Esophagus (tissue), 2 donors: ENCODE measurements at regions not wholly inside any gene's neighbourhood (a gene's known extent, or its start where the extent isn't known, plus 50 kb on each side); places are given as distances from the start of the nearest gene placed in this dataset.

Experiments
- H3K27ac ChIP-seq, 2 donors: one replicate each; pipeline ENCODE4 v1.5.1; 2013; ENCODE audit warnings: low read depth in 2 of 2, mild to moderate bottlenecking in 2 of 2, inconsistent platforms in 1 of 2, low read length in 1 of 2, moderate library complexity in 1 of 2
- H3K27me3 ChIP-seq, 2 donors: one replicate each; pipeline ENCODE4 v1.6.1; 2013; ENCODE audit warnings: low read length in 2 of 2, control low read depth in 1 of 2, mild to moderate bottlenecking in 1 of 2; ENCODE audit not compliant: insufficient read depth in 2 of 2, control insufficient read depth in 1 of 2
- H3K36me3 ChIP-seq, 2 donors: one replicate each; pipeline ENCODE4 v1.6.1; 2013; ENCODE audit warnings: low read length in 1 of 2; ENCODE audit not compliant: control insufficient read depth in 2 of 2, insufficient read depth in 2 of 2
- H3K4me1 ChIP-seq, 2 donors: one replicate each; pipeline ENCODE4 v1.6.1; 2013; ENCODE audit warnings: low read length in 1 of 2; ENCODE audit not compliant: control insufficient read depth in 2 of 2, insufficient read depth in 2 of 2
- H3K4me3 ChIP-seq, 2 donors: one replicate each; pipeline ENCODE4 v1.5.1; 2013; ENCODE audit warnings: low read length in 2 of 2, mild to moderate bottlenecking in 2 of 2, low read depth in 1 of 2, moderate library complexity in 1 of 2
- H3K9me3 ChIP-seq, 2 donors: one replicate each; pipeline ENCODE4 v1.6.1; 2013; ENCODE audit warnings: mild to moderate bottlenecking in 2 of 2, low read depth in 1 of 2, low read length in 1 of 2, moderate library complexity in 1 of 2; ENCODE audit not compliant: control insufficient read depth in 2 of 2, insufficient read depth in 1 of 2
- WGBS, 2 donors: extraction: QIAGEN DNeasy Blood & Tissue Kit; methylation state at CpG; one replicate each; pipeline ENCODE4 v1.1.7; 2013; 5-methylcytosine and 5-hydroxymethylcytosine counted together
- donor health status: healthy with polysubstance abuse.
- donor health status: Bipolar disorder and iron deficiency.

- Histone ChIP-seq H3K36me3 (no peaks in the 10 kb centered on the region), H3K4me1 (no peaks in the 10 kb centered on the region), H3K9me3 (no peaks in the 10 kb centered on the region), H3K27me3 (no peaks in the 10 kb centered on the region), H3K4me3 (no peak overlapping the region), H3K27ac (no peak overlapping the region)
- 88 to 89% methylated on average over 7 of the region's 7 CpGs for WGBS, 2 donors
Measured at GRCh38 chr16:73125850-73126524, 78.1 kb upstream of the ZFHX3 start.

- no peaks in the 10 kb centered on the region for H3K4me1 ChIP-seq
Measured at GRCh38 chr16:73124665-73125375, 76.9 kb upstream of the ZFHX3 start.

GRCh38 chr16:73124097-73124652, 76.2 kb upstream of the ZFHX3 start:
- no peaks in the 10 kb centered on the region for H3K9me3 ChIP-seq
- no peaks in the 10 kb centered on the region for H3K36me3 ChIP-seq
- H3K27me3 ChIP-seq: no peaks in the 10 kb centered on the region
- H3K4me3 ChIP-seq: no peak overlapping the region
- no peak overlapping the region for H3K27ac ChIP-seq
- WGBS, 2 donors: 86 to 89% methylated on average over 10 of the region's 10 CpGs
- no peaks in the 10 kb centered on the region for H3K4me1 ChIP-seq

More at GRCh38 chr16:73124665-73125375, 76.9 kb upstream of the ZFHX3 start:
- Histone ChIP-seq H3K27me3 (no peaks in the 10 kb centered on the region), H3K9me3 (no peaks in the 10 kb centered on the region), H3K27ac (no peak overlapping the region), H3K4me3 (no peak overlapping the region), H3K36me3 (no peaks in the 10 kb centered on the region)
- 87 to 95% methylated on average over 4 of the region's 4 CpGs for WGBS, 2 donors

- no peaks in the 10 kb centered on the region for H3K9me3 ChIP-seq
- no peaks in the 10 kb centered on the region for H3K36me3 ChIP-seq
- no peaks in the 10 kb centered on the region for H3K4me1 ChIP-seq
- WGBS, 2 donors: 43 to 49% methylated on average over 10 of the region's 10 CpGs
- H3K27me3 ChIP-seq: no peaks in the 10 kb centered on the region
- H3K4me3 ChIP-seq: no peak overlapping the region
- no peak overlapping the region for H3K27ac ChIP-seq
Measured at GRCh38 chr16:73122604-73123391, 74.9 kb upstream of the ZFHX3 start.

GRCh38 chr16:73116576-73116975, 68.6 kb upstream of the ZFHX3 start:
- Histone ChIP-seq H3K27me3 (no peaks in the 10 kb centered on the region), H3K4me1 (no peaks in the 10 kb centered on the region)

GRCh38 chr16:73113336-73113735, 65.4 kb upstream of the ZFHX3 start:
- no peaks in the 10 kb centered on the region for H3K9me3 ChIP-seq
- 61 to 70% methylated on average over 6 of the region's 6 CpGs for whole genome bisulfite sequencing, 2 donors
- no peaks in the 10 kb centered on the region for H3K36me3 ChIP-seq
- no peaks in the 10 kb centered on the region for H3K4me1 ChIP-seq
- no peak overlapping the region for H3K4me3 ChIP-seq
- no peaks in the 10 kb centered on the region for H3K27me3 ChIP-seq
- H3K27ac ChIP-seq: no peak overlapping the region

More at GRCh38 chr16:73116576-73116975, 68.6 kb upstream of the ZFHX3 start:
- Histone ChIP-seq H3K4me3 (no peak overlapping the region), H3K27ac (no peak overlapping the region), H3K36me3 (no peaks in the 10 kb centered on the region), H3K9me3 (no peaks in the 10 kb centered on the region)
- 78 to 82% methylated on average over 2 of the region's 2 CpGs for WGBS, 2 donors

GRCh38 chr16:73108195-73108963, 60.5 kb upstream of the ZFHX3 start:
- H3K9me3 ChIP-seq: no peaks in the 10 kb centered on the region
- WGBS, 2 donors: 59 to 65% methylated on average over 10 of the region's 10 CpGs
- no peak overlapping the region for H3K27ac ChIP-seq
- H3K4me1 ChIP-seq: no peaks in the 10 kb centered on the region
- H3K36me3 ChIP-seq: no peaks in the 10 kb centered on the region
- H3K4me3 ChIP-seq: no peak overlapping the region
- no peaks in the 10 kb centered on the region for H3K27me3 ChIP-seq

- 94 to 96% methylated on average over 4 of the region's 4 CpGs for WGBS, 2 donors
Measured at GRCh38 chr16:73107371-73107770, 59.4 kb upstream of the ZFHX3 start.

More at GRCh38 chr16:73107371-73107770, 59.4 kb upstream of the ZFHX3 start:
- no peaks in the 10 kb centered on the region for H3K4me1 ChIP-seq
- no peaks in the 10 kb centered on the region for H3K27me3 ChIP-seq
- no peak overlapping the region for H3K27ac ChIP-seq
- no peaks in the 10 kb centered on the region for H3K36me3 ChIP-seq
- no peak overlapping the region for H3K4me3 ChIP-seq
- H3K9me3 ChIP-seq: no peaks in the 10 kb centered on the region
